22Rv1 (cell line): ENCODE measurements at regions not wholly inside any gene's neighbourhood (a gene's known extent, or its start where the extent isn't known, plus 50 kb on each side); places are given as distances from the start of the nearest gene placed in this dataset.
"Not testable (repeated sequence)": the region's sequence is repeated elsewhere in the genome, so short reads cannot be mapped to it uniquely, and the experiment has no call there.

Experiments
- CTCF ChIP-seq: fragments of 450-650 bp; IDR thresholded peaks from 2 replicates; pipeline ENCODE4 v1.5.1; 2017; ENCODE audit warnings: mild to moderate bottlenecking
- ZFX ChIP-seq: fragments of 450-650 bp; IDR thresholded peaks from 2 replicates; pipeline ENCODE4 v1.6.1; 2017; ENCODE audit warnings: antibody characterized with exemption, borderline replicate concordance

DNA sequence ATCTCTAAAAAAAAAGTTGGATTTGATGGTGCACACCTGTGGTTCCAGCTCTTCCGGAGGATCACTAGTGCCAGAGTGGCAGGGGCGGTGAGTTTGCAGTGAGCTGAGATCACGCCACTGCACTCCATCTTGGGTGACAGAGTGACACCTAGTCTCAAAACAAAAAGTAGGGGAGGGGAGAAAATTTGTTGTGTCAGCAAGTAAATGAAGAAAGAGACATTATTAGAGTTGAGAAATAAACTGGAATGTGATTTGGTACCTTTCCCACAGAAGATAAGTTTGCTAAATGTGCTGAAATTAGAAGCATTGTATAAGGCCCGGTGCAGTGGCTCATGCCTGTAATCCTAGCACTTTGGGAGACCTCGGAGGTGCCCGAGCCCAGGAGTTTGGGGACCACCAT, 54.0 kb upstream of the PPIAL4F start:
- not testable (repeated sequence) for TF ChIP-seq CTCF, ZFX
